PC-9 (cell line): ENCODE measurements at regions not wholly inside any gene's neighbourhood (a gene's known extent, or its start where the extent isn't known, plus 50 kb on each side); places are given as distances from the start of the nearest gene placed in this dataset.

Experiments used
- BruUV-seq: library from RNA; stranded (reverse); fragments of 400-500 nt; replicated peaks from 2 replicates; lab custom pipeline; 2021; lab: Mats Ljungman, UMichigan
- CTCF ChIA-PET: fragments of 300-600 bp; sonication (Branson Sonifier 250); formaldehyde crosslinking; loops from one replicate; lab custom pipeline; 2022; ENCODE audit warnings: antibody characterized with exemption; lab: Charles Lee
- POLR2A ChIA-PET: fragments of 300-600 bp; sonication (Branson Sonifier 250); formaldehyde crosslinking; loops from one replicate; lab custom pipeline; 2022; ENCODE audit warnings: antibody characterized with exemption; ENCODE audit not compliant: unreplicated experiment; lab: Charles Lee
- DNase-seq, 2 experiments: peaks; one replicate each; pipeline versions ENCODE4 v3.0.0 to v3.0.0-alpha.2; 2015 to 2022; ENCODE audit warnings: mixed read lengths in 1 of 2
- H2AFZ ChIP-seq: fragments of 200-600 bp; sonication (generic); 2 replicates; pipeline ENCODE4 v1.8.1; 2017; ENCODE audit warnings: antibody characterized with exemption
- H3F3A ChIP-seq: fragments of 200-600 bp; sonication (generic); 2 replicates; pipeline ENCODE4 v1.8.1; 2017; ENCODE audit warnings: antibody characterized with exemption, mild to moderate bottlenecking, low read depth; ENCODE audit not compliant: insufficient read depth
- H3K27ac ChIP-seq: fragments of 200-600 bp; sonication (generic); 2 replicates; pipeline ENCODE4 v1.6.1; 2016; ENCODE audit warnings: mixed run types
- H3K27me3 ChIP-seq: fragments of 200-600 bp; sonication (generic); 2 replicates; pipeline ENCODE4 v1.6.1; 2016; ENCODE audit warnings: low read depth, mixed run types; ENCODE audit not compliant: insufficient read depth
- H3K36me3 ChIP-seq: fragments of 200-600 bp; sonication (generic); 2 replicates; pipeline ENCODE4 v1.6.1; 2016; ENCODE audit warnings: low read depth, mixed run types
- H3K4me1 ChIP-seq: fragments of 200-600 bp; sonication (generic); replicated peaks from 2 replicates; pipeline ENCODE4 v1.6.1; 2016; ENCODE audit warnings: mixed run types; ENCODE audit not compliant: insufficient read depth
- H3K4me2 ChIP-seq: fragments of 200-600 bp; sonication (generic); 2 replicates; pipeline ENCODE4 v1.6.1; 2017; ENCODE audit warnings: mixed run types
- H3K4me3 ChIP-seq: fragments of 200-600 bp; sonication (generic); 2 replicates; pipeline ENCODE4 v1.6.1; 2016; ENCODE audit warnings: mixed run types
- H3K79me2 ChIP-seq: fragments of 200-600 bp; sonication (generic); 2 replicates; pipeline ENCODE4 v1.6.1; 2017; ENCODE audit warnings: low read depth, mixed run types
- H3K9me2 ChIP-seq: fragments of 200-600 bp; sonication (generic); 2 replicates; pipeline ENCODE4 v1.8.1; 2017; ENCODE audit warnings: mild to moderate bottlenecking; ENCODE audit not compliant: insufficient read depth
- H3K9me3 ChIP-seq: fragments of 200-600 bp; sonication (generic); 2 replicates; pipeline ENCODE4 v1.8.1; 2016; ENCODE audit warnings: low read depth; ENCODE audit not compliant: insufficient read depth
- H4K20me1 ChIP-seq: fragments of 200-600 bp; sonication (generic); 2 replicates; pipeline ENCODE4 v1.8.1; 2017; ENCODE audit not compliant: insufficient read depth
- CTCF ChIP-seq: fragments of 200-600 bp; sonication (generic); conservative IDR thresholded peaks from 2 replicates; pipeline ENCODE4 v1.6.1; 2017; ENCODE audit warnings: mixed run types, antibody characterized with exemption, mild to moderate bottlenecking, moderate library complexity
- EZH2 ChIP-seq: fragments of 200-600 bp; sonication (generic); IDR thresholded peaks from 2 replicates; pipeline ENCODE4 v1.8.0; 2017; ENCODE audit warnings: antibody characterized with exemption, low read depth
- intact Hi-C: fragments of 100-400 bp; cut with micrococcal nuclease; formaldehyde crosslinking; loops from one replicate; pipeline ENCODE4 v1.10.0; 2022; ENCODE audit not compliant: unreplicated experiment

GRCh38 chr15:96162322-96162721, 168.2 kb upstream of the NR2F2 start:
- Histone ChIP-seq H3K9me3 (no peaks in the 10 kb centered on the region), H3K27me3 (no peaks in the 10 kb centered on the region), H2AFZ (no peak overlapping the region), H3K4me3 (no peak overlapping the region), H3F3A (no peaks in the 10 kb centered on the region), H3K4me2 (no peak overlapping the region), H3K79me2 (no peaks in the 10 kb centered on the region), H3K4me1 (no peaks in the 10 kb centered on the region), H4K20me1 (no peaks in the 10 kb centered on the region), H3K27ac (no peak overlapping the region), H3K36me3 (no peaks in the 10 kb centered on the region), H3K9me2 (no peaks in the 10 kb centered on the region)
- CTCF ChIA-PET: no interaction called here
- BruUV-seq: no TSS peak
- intact Hi-C loops: no loop called here
- DNase-seq: no peak
- no peak for TF ChIP-seq CTCF
- no peak for TF ChIP-seq EZH2
- POLR2A ChIA-PET: no interaction called here

GRCh38 chr15:96165081-96165480, 165.4 kb upstream of the NR2F2 start:
- Histone ChIP-seq H3K4me1 (no peaks in the 10 kb centered on the region), H3K9me2 (no peaks in the 10 kb centered on the region), H3K79me2 (no peaks in the 10 kb centered on the region), H3K4me3 (no peak overlapping the region), H3F3A (no peaks in the 10 kb centered on the region), H3K4me2 (no peak overlapping the region), H2AFZ (no peak overlapping the region), H3K9me3 (no peaks in the 10 kb centered on the region), H3K36me3 (no peaks in the 10 kb centered on the region), H4K20me1 (no peaks in the 10 kb centered on the region), H3K27me3 (no peaks in the 10 kb centered on the region), H3K27ac (no peak overlapping the region)
- TF ChIP-seq CTCF (no peak), EZH2 (no peak)
- no TSS peak for BruUV-seq
- ChIA-PET POLR2A (interaction anchor here (0.6 kb wide), 1 partner anchor 29 kb away, joined by 5 read pairs; no protein-coding TSS in a partner anchor), CTCF (no interaction called here)
- DNase-seq: no peak
- intact Hi-C loops: no loop called here

GRCh38 chr15:96165775-96166174, 164.7 kb upstream of the NR2F2 start:
- DNase-seq: no peak
- CTCF ChIA-PET: no interaction called here
- H3K9me2 ChIP-seq: no peaks in the 10 kb centered on the region

More at GRCh38 chr15:96165775-96166174, 164.7 kb upstream of the NR2F2 start:
- Histone ChIP-seq H3K4me1 (no peaks in the 10 kb centered on the region), H2AFZ (no peak overlapping the region), H3F3A (no peaks in the 10 kb centered on the region), H3K79me2 (no peaks in the 10 kb centered on the region), H4K20me1 (no peaks in the 10 kb centered on the region), H3K27ac (no peak overlapping the region), H3K4me2 (no peak overlapping the region), H3K4me3 (no peak overlapping the region), H3K27me3 (no peaks in the 10 kb centered on the region), H3K9me3 (no peaks in the 10 kb centered on the region), H3K36me3 (no peaks in the 10 kb centered on the region)
- BruUV-seq: no TSS peak
- POLR2A ChIA-PET: no interaction called here
- intact Hi-C loops: no loop called here
- TF ChIP-seq EZH2 (no peak), CTCF (no peak)
